ENCODE measurements at regions not wholly inside any gene's neighbourhood (a gene's known extent, or its start where the extent isn't known, plus 50 kb on each side); places are given as distances from the start of the nearest gene placed in this dataset.

DNA sequence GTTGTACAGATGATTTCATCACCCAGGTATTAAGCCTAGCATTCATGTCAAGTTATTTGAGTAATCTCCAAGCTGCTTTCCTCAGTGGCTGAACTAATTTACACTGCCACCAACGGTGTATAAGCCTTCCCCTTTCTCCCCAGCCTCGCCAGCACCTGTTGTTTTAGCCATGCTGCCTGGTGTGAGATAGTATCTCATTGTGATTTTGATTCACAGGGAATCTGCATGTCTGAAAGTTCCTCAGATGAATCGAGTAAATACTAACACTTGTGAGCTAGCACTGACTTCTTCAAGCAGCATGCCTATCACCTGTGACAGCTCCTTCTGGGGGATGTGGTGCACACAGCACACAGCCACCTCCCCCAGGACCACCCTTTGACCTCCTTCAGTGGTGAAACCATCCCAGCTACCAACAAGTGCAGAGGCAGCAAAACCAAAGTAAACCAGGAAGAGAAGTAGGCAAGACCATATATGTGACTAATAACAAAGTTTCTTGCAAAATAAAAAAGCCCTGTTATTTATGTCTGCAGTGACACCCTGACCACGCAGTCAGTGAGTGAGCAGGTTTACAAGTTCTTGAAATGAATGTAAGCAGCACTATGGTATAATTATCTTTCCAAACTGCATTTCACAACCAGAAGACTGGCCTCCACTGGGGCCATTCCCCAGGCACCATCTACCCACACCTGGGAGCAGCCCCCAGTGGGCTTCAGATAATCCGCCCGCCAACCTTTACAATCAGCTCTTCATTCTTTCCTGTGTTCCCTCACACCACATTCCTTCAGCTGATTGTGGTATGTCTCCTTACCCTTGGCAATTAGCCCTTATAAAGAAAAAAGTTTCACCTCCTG is 173.8 kb downstream of the ETS2 start:
- TF ChIP-seq TCF7L2 (IDR thresholded peaks at IDR 0.05; ENCODE audit: low read depth, low read length) (no peak), POLR2AphosphoS5 (IDR thresholded peaks at IDR 0.05; ENCODE audit: low read depth, low read length) (no peak), SIN3A (IDR thresholded peaks at IDR 0.05; ENCODE audit: borderline replicate concordance, insufficient read depth, low read depth, low read length) (no peak)
- TF ChIP-seq, protein P1, sequence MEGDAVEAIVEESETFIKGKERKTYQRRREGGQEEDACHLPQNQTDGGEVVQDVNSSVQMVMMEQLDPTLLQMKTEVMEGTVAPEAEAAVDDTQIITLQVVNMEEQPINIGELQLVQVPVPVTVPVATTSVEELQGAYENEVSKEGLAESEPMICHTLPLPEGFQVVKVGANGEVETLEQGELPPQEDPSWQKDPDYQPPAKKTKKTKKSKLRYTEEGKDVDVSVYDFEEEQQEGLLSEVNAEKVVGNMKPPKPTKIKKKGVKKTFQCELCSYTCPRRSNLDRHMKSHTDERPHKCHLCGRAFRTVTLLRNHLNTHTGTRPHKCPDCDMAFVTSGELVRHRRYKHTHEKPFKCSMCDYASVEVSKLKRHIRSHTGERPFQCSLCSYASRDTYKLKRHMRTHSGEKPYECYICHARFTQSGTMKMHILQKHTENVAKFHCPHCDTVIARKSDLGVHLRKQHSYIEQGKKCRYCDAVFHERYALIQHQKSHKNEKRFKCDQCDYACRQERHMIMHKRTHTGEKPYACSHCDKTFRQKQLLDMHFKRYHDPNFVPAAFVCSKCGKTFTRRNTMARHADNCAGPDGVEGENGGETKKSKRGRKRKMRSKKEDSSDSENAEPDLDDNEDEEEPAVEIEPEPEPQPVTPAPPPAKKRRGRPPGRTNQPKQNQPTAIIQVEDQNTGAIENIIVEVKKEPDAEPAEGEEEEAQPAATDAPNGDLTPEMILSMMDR (IDR thresholded peaks at IDR 0.05) = no peak
- TF ChIP-seq, protein P2, sequence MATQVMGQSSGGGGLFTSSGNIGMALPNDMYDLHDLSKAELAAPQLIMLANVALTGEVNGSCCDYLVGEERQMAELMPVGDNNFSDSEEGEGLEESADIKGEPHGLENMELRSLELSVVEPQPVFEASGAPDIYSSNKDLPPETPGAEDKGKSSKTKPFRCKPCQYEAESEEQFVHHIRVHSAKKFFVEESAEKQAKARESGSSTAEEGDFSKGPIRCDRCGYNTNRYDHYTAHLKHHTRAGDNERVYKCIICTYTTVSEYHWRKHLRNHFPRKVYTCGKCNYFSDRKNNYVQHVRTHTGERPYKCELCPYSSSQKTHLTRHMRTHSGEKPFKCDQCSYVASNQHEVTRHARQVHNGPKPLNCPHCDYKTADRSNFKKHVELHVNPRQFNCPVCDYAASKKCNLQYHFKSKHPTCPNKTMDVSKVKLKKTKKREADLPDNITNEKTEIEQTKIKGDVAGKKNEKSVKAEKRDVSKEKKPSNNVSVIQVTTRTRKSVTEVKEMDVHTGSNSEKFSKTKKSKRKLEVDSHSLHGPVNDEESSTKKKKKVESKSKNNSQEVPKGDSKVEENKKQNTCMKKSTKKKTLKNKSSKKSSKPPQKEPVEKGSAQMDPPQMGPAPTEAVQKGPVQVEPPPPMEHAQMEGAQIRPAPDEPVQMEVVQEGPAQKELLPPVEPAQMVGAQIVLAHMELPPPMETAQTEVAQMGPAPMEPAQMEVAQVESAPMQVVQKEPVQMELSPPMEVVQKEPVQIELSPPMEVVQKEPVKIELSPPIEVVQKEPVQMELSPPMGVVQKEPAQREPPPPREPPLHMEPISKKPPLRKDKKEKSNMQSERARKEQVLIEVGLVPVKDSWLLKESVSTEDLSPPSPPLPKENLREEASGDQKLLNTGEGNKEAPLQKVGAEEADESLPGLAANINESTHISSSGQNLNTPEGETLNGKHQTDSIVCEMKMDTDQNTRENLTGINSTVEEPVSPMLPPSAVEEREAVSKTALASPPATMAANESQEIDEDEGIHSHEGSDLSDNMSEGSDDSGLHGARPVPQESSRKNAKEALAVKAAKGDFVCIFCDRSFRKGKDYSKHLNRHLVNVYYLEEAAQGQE (IDR thresholded peaks at IDR 0.05; ENCODE audit: insufficient read depth in 1 of 2, low read depth in 2 of 2, low read length in 1 of 2) = no peak
- Histone ChIP-seq H3K27ac (ENCODE audit: low read length) (no peak overlapping the region), H3K9me3 (ENCODE audit: control insufficient read depth, insufficient read depth, low read depth, low read length) (no peaks in the 10 kb centered on the region), H3K36me3 (ENCODE audit: control insufficient read depth, insufficient read depth, low read length) (no peaks in the 10 kb centered on the region), H3K4me1 (ENCODE audit: control insufficient read depth, insufficient read depth, low read length) (no peaks in the 10 kb centered on the region), H3K4me3 (ENCODE audit: low read depth in 2 of 2, low read length in 2 of 2) (no peak overlapping the region), H3K27me3 (ENCODE audit: control insufficient read depth, insufficient read depth, low read length) (no peaks in the 10 kb centered on the region)
- in situ Hi-C loops (cut with HindIII; ENCODE audit: low pct_unique_long_range_greater_than_20kb, low sequenced_read_pairs) = no loop called here
- no TSS peak for BruUV-seq (replicated peaks)
- POLR2A ChIA-PET = no interaction called here
- no peak for ATAC-seq
- CTCF ChIA-PET = no interaction called here
- no peak for DNase-seq (ENCODE audit: low read depth, low spot score)
- intact Hi-C loops (cut with micrococcal nuclease; ENCODE audit: unreplicated experiment) = no loop called here

DNA sequence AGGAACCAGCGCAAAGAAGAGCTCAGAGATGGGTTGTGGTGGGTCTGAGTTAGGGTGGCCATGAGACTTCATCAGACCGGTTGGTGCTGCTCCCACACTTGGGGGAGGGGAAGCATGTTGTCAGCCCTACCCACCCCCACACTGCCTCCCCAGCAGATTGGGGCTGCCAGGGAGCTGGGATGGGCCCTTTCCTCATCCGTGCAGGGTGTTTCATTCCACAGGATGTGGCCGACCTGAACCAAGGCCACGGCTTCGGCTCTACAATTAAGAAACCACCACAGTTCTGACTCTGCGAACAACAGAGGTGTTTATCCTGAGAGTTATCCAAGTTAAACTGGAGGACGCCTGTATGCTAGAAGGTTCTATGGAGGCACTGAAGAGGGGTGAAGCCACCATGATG is 171.2 kb downstream of the ETS2 start:
- intact Hi-C loops (cut with micrococcal nuclease; ENCODE audit: unreplicated experiment) (no loop called here), in situ Hi-C loops (cut with HindIII; ENCODE audit: low pct_unique_long_range_greater_than_20kb, low sequenced_read_pairs) (no loop called here)
- no peak for ATAC-seq
- Histone ChIP-seq H3K27ac (ENCODE audit: low read length) (no peak overlapping the region), H3K4me1 (ENCODE audit: control insufficient read depth, insufficient read depth, low read length) (no peaks in the 10 kb centered on the region), H3K36me3 (ENCODE audit: control insufficient read depth, insufficient read depth, low read length) (no peaks in the 10 kb centered on the region), H3K4me3 (ENCODE audit: low read depth in 2 of 2, low read length in 2 of 2) (no peak overlapping the region), H3K9me3 (ENCODE audit: control insufficient read depth, insufficient read depth, low read depth, low read length) (no peaks in the 10 kb centered on the region), H3K27me3 (ENCODE audit: control insufficient read depth, insufficient read depth, low read length) (no peaks in the 10 kb centered on the region)
- no TSS peak for BruUV-seq (replicated peaks)
- ChIA-PET CTCF (no interaction called here), POLR2A (no interaction called here)
- DNase-seq (ENCODE audit: low read depth, low spot score) = no peak
- TF ChIP-seq POLR2AphosphoS5 (IDR thresholded peaks at IDR 0.05; ENCODE audit: low read depth, low read length) (no peak), TCF7L2 (IDR thresholded peaks at IDR 0.05; ENCODE audit: low read depth, low read length) (no peak), SIN3A (IDR thresholded peaks at IDR 0.05; ENCODE audit: borderline replicate concordance, insufficient read depth, low read depth, low read length) (no peak)
- TF ChIP-seq, protein P1 (IDR thresholded peaks at IDR 0.05) = no peak
- TF ChIP-seq, protein P2 (IDR thresholded peaks at IDR 0.05; ENCODE audit: insufficient read depth in 1 of 2, low read depth in 2 of 2, low read length in 1 of 2) = no peak
